ENCODE measurements at regions not wholly inside any gene's neighbourhood (a gene's known extent, or its start where the extent isn't known, plus 50 kb on each side); places are given as distances from the start of the nearest gene placed in this dataset.

- DNase-seq, result no peak
- peak overlapping the region; percentile 1 for H3K27ac ChIP-seq (ENCODE audit: low read length)
- H3K4me3 ChIP-seq (ENCODE audit: low read length), result no peak overlapping the region
- Mint-ChIP-seq H3K4me1 (no peaks in the 10 kb centered on the region), H3K4me3 (no peak overlapping the region), H3K27ac (peak overlapping the region in 1 of 2 donors; percentile 58), H3K27me3 (ENCODE audit: low read depth in 2 of 2) (no peaks in the 10 kb centered on the region), H3K36me3 (no peaks in the 10 kb centered on the region), H3K9me3 (no peaks in the 10 kb centered on the region)
- intact Hi-C loops (cut with micrococcal nuclease), result no loop called here
- no peaks in the 10 kb centered on the region for H3K36me3 ChIP-seq (ENCODE audit: control insufficient read depth, insufficient read depth, low read length)
- H3K27me3 ChIP-seq (ENCODE audit: control insufficient read depth, insufficient read depth, low read length), result no peaks in the 10 kb centered on the region
- no peak for ATAC-seq
- WGBS (ENCODE audit: insufficient coverage), result no CpG with 5 or more reads among the region's 1 CpG
- no peak for TF ChIP-seq CTCF (IDR thresholded peaks at IDR 0.05)
- no peaks in the 10 kb centered on the region for H3K9me3 ChIP-seq (ENCODE audit: control insufficient read depth, insufficient read depth, low read length)
- no peaks in the 10 kb centered on the region for H3K4me1 ChIP-seq (ENCODE audit: control insufficient read depth, insufficient read depth, low read length)
Measured at GRCh38 chr6:21856456-21856825, 262.9 kb downstream of the SOX4 start.

DNA sequence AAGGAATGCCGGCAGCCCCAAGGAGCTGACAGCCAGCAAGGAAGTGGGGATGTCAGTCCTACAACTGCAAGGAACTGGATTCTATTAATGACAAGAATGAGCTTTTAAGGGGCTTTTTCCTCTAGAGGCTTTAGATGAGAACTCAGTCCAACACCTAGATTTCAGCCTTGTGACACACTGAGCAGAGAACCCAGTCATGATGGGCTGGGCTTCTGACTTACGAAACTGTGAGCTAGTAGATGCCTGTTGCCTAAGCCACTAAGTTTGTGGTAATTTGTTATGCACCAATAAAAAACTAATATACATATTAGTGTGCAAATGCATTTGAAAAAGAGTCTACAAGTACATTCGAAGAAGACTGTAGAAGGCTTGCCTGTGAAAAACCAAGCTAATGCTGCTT, 263.3 kb downstream of the SOX4 start:
- Mint-ChIP-seq H3K4me3 (no peak overlapping the region), H3K9me3 (no peaks in the 10 kb centered on the region), H3K36me3 (no peaks in the 10 kb centered on the region), H3K4me1 (no peaks in the 10 kb centered on the region), H3K27ac (no peak overlapping the region), H3K27me3 (ENCODE audit: low read depth in 2 of 2) (no peaks in the 10 kb centered on the region)
- Histone ChIP-seq H3K9me3 (ENCODE audit: control insufficient read depth, insufficient read depth, low read length) (no peaks in the 10 kb centered on the region), H3K27me3 (ENCODE audit: control insufficient read depth, insufficient read depth, low read length) (no peaks in the 10 kb centered on the region), H3K36me3 (ENCODE audit: control insufficient read depth, insufficient read depth, low read length) (no peaks in the 10 kb centered on the region), H3K27ac (ENCODE audit: low read length) (peak overlapping the region; percentile 1), H3K4me1 (ENCODE audit: control insufficient read depth, insufficient read depth, low read length) (no peaks in the 10 kb centered on the region), H3K4me3 (ENCODE audit: low read length) (no peak overlapping the region)
- intact Hi-C loops (cut with micrococcal nuclease), result no loop called here
- 91% methylated on average over 3 of the region's 3 CpGs for WGBS (ENCODE audit: insufficient coverage)
- DNase-seq (no peak), ATAC-seq (no peak)
- no peak for TF ChIP-seq CTCF (IDR thresholded peaks at IDR 0.05)

- no peak overlapping the region for H3K27ac ChIP-seq (ENCODE audit: low read length)
- H3K4me1 ChIP-seq (ENCODE audit: control insufficient read depth, insufficient read depth, low read length), result no peaks in the 10 kb centered on the region
- Mint-ChIP-seq H3K4me1 (no peaks in the 10 kb centered on the region), H3K9me3 (no peaks in the 10 kb centered on the region), H3K27me3 (ENCODE audit: low read depth in 2 of 2) (no peaks in the 10 kb centered on the region), H3K36me3 (no peaks in the 10 kb centered on the region), H3K27ac (no peak overlapping the region), H3K4me3 (no peak overlapping the region)
- H3K9me3 ChIP-seq (ENCODE audit: control insufficient read depth, insufficient read depth, low read length), result no peaks in the 10 kb centered on the region
- no peak overlapping the region for H3K4me3 ChIP-seq (ENCODE audit: low read length)
- no peak for DNase-seq
- no peak for ATAC-seq
- WGBS (ENCODE audit: insufficient coverage), result 58% methylated on average over 1 of the region's 1 CpG
- no peaks in the 10 kb centered on the region for H3K27me3 ChIP-seq (ENCODE audit: control insufficient read depth, insufficient read depth, low read length)
- TF ChIP-seq CTCF (IDR thresholded peaks at IDR 0.05), result no peak
- intact Hi-C loops (cut with micrococcal nuclease), result no loop called here
- H3K36me3 ChIP-seq (ENCODE audit: control insufficient read depth, insufficient read depth, low read length), result no peaks in the 10 kb centered on the region
Measured at GRCh38 chr6:21858076-21858475, 264.5 kb downstream of the SOX4 start.

DNA sequence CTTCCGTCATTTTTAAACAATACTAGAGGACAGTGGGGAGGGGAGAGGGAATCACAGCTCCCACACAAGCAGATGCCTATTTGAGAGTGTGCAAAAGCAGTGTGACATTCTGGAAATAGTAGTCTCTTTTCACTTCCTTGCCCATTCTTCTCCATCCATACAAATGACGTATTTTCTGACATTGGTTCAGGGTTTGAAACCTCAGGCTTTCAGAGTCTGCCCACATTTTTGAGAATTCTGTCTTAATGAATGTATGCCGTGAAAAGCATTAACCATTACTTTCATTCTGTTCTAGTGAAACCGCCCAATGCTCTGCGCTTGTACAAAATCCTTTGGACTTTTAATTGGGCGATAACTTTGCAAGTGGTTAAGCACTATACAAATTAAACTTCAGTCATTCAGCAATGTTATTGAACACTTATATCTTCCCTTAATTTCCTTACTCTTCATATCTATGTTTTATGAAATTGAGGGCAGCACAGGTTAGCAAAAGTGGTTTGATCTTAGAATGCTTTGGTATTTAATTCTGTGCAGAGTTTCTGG, 265.7 kb downstream of the SOX4 start:
- H3K4me3 Mint-ChIP-seq, result no peak overlapping the region
- 92% methylated on average over 6 of the region's 6 CpGs for WGBS (ENCODE audit: insufficient coverage)
- intact Hi-C loops (cut with micrococcal nuclease), result no loop called here
- no peaks in the 10 kb centered on the region for H3K4me1 Mint-ChIP-seq
- ATAC-seq (no peak), DNase-seq (no peak)
- H3K4me3 ChIP-seq (ENCODE audit: low read length), result no peak overlapping the region
- H3K9me3 ChIP-seq (ENCODE audit: control insufficient read depth, insufficient read depth, low read length), result no peaks in the 10 kb centered on the region
- no peaks in the 10 kb centered on the region for H3K27me3 Mint-ChIP-seq (ENCODE audit: low read depth in 2 of 2)
- no peaks in the 10 kb centered on the region for H3K36me3 Mint-ChIP-seq
- H3K36me3 ChIP-seq (ENCODE audit: control insufficient read depth, insufficient read depth, low read length), result no peaks in the 10 kb centered on the region
- H3K27ac ChIP-seq (ENCODE audit: low read length), result no peak overlapping the region
- no peaks in the 10 kb centered on the region for H3K4me1 ChIP-seq (ENCODE audit: control insufficient read depth, insufficient read depth, low read length)
- no peak overlapping the region for H3K27ac Mint-ChIP-seq
- H3K9me3 Mint-ChIP-seq, result no peaks in the 10 kb centered on the region
- H3K27me3 ChIP-seq (ENCODE audit: control insufficient read depth, insufficient read depth, low read length), result no peaks in the 10 kb centered on the region
- no peak for TF ChIP-seq CTCF (IDR thresholded peaks at IDR 0.05)
